ENCODE measurements at regions not wholly inside any gene's neighbourhood (a gene's known extent, or its start where the extent isn't known, plus 50 kb on each side); places are given as distances from the start of the nearest gene placed in this dataset.

- no TSS peak for BruUV-seq (replicated peaks)
- Histone ChIP-seq H4K20me1 (ENCODE audit: control insufficient read depth, insufficient read depth) (no peaks in the 10 kb centered on the region), H3K27ac (ENCODE audit: control insufficient read depth, insufficient read depth) (no peak overlapping the region), H3K4me1 (ENCODE audit: control insufficient read depth, insufficient read depth, low read length) (no peaks in the 10 kb centered on the region), H3K4me2 (ENCODE audit: control insufficient read depth, insufficient read depth) (no peak overlapping the region), H3K36me3 (ENCODE audit: control insufficient read depth in 2 of 2, insufficient read depth in 2 of 2, low read length in 1 of 2) (no peaks in the 10 kb centered on the region), H3K4me3 (no peak overlapping the region), H3K9me3 (replicated peaks; ENCODE audit: control insufficient read depth, insufficient read depth, low read length) (no peaks in the 10 kb centered on the region), H3K27me3 (replicated peaks in 1 of 2; ENCODE audit: control insufficient read depth in 2 of 2, insufficient read depth in 2 of 2, low read length in 1 of 2) (no peaks in the 10 kb centered on the region), H3K9ac (ENCODE audit: control insufficient read depth, insufficient read depth, low read length) (no peak overlapping the region), H3K79me2 (ENCODE audit: control insufficient read depth, insufficient read depth, low read length) (no peaks in the 10 kb centered on the region), H2AFZ (ENCODE audit: control insufficient read depth, low read depth, low read length) (no peak overlapping the region)
- ChIA-PET SMC1A (ENCODE audit: uncharacterized antibody, unreplicated experiment) (no interaction called here), RAD21 (ENCODE audit: unreplicated experiment) (no interaction called here), CTCF (no interaction called here), POLR2A (no interaction called here)
- DNase-seq (ENCODE audit: low read depth, low spot score) (no peak), ATAC-seq (no peak), FAIRE-seq (no peak)
- in situ Hi-C loops (cut with MboI) (no loop called here), intact Hi-C loops (cut with micrococcal nuclease; ENCODE audit: unreplicated experiment) (no loop called here)
- 27% methylated on average over 1 of the region's 1 CpG for WGBS (ENCODE audit: insufficient coverage, insufficient replicate concordance, low lambda C conversion rate, missing lambda C conversion rate)
- TF ChIP-seq DPF2 (IDR thresholded peaks at IDR 0.05) (no peak), HDAC6 (IDR thresholded peaks at IDR 0.05; ENCODE audit: unreplicated experiment) (no peak), RELB (IDR thresholded peaks at IDR 0.05; ENCODE audit: low read depth) (no peak), RB1 (IDR thresholded peaks at IDR 0.05; ENCODE audit: borderline replicate concordance) (no peak), HSF1 (IDR thresholded peaks at IDR 0.05; ENCODE audit: low read depth, low read length) (no peak), MTA3 (IDR thresholded peaks at IDR 0.05; ENCODE audit: borderline replicate concordance, low read length) (no peak), SUZ12 (IDR thresholded peaks at IDR 0.05; ENCODE audit: unreplicated experiment) (no peak), NBN (IDR thresholded peaks at IDR 0.05) (no peak), JUND (IDR thresholded peaks at IDR 0.05; ENCODE audit: low read depth, low read length) (no peak), SREBF1 (IDR thresholded peaks at IDR 0.05; ENCODE audit: low read length) (no peak)
- TF ChIP-seq, protein P1, sequence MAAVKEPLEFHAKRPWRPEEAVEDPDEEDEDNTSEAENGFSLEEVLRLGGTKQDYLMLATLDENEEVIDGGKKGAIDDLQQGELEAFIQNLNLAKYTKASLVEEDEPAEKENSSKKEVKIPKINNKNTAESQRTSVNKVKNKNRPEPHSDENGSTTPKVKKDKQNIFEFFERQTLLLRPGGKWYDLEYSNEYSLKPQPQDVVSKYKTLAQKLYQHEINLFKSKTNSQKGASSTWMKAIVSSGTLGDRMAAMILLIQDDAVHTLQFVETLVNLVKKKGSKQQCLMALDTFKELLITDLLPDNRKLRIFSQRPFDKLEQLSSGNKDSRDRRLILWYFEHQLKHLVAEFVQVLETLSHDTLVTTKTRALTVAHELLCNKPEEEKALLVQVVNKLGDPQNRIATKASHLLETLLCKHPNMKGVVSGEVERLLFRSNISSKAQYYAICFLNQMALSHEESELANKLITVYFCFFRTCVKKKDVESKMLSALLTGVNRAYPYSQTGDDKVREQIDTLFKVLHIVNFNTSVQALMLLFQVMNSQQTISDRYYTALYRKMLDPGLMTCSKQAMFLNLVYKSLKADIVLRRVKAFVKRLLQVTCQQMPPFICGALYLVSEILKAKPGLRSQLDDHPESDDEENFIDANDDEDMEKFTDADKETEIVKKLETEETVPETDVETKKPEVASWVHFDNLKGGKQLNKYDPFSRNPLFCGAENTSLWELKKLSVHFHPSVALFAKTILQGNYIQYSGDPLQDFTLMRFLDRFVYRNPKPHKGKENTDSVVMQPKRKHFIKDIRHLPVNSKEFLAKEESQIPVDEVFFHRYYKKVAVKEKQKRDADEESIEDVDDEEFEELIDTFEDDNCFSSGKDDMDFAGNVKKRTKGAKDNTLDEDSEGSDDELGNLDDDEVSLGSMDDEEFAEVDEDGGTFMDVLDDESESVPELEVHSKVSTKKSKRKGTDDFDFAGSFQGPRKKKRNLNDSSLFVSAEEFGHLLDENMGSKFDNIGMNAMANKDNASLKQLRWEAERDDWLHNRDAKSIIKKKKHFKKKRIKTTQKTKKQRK (IDR thresholded peaks at IDR 0.05; ENCODE audit: low read depth, low read length) = no peak
- TF ChIP-seq, protein P2, sequence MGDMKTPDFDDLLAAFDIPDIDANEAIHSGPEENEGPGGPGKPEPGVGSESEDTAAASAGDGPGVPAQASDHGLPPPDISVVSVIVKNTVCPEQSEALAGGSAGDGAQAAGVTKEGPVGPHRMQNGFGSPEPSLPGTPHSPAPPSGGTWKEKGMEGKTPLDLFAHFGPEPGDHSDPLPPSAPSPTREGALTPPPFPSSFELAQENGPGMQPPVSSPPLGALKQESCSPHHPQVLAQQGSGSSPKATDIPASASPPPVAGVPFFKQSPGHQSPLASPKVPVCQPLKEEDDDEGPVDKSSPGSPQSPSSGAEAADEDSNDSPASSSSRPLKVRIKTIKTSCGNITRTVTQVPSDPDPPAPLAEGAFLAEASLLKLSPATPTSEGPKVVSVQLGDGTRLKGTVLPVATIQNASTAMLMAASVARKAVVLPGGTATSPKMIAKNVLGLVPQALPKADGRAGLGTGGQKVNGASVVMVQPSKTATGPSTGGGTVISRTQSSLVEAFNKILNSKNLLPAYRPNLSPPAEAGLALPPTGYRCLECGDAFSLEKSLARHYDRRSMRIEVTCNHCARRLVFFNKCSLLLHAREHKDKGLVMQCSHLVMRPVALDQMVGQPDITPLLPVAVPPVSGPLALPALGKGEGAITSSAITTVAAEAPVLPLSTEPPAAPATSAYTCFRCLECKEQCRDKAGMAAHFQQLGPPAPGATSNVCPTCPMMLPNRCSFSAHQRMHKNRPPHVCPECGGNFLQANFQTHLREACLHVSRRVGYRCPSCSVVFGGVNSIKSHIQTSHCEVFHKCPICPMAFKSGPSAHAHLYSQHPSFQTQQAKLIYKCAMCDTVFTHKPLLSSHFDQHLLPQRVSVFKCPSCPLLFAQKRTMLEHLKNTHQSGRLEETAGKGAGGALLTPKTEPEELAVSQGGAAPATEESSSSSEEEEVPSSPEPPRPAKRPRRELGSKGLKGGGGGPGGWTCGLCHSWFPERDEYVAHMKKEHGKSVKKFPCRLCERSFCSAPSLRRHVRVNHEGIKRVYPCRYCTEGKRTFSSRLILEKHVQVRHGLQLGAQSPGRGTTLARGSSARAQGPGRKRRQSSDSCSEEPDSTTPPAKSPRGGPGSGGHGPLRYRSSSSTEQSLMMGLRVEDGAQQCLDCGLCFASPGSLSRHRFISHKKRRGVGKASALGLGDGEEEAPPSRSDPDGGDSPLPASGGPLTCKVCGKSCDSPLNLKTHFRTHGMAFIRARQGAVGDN (IDR thresholded peaks at IDR 0.05) = no peak
- TF ChIP-seq, protein P3, sequence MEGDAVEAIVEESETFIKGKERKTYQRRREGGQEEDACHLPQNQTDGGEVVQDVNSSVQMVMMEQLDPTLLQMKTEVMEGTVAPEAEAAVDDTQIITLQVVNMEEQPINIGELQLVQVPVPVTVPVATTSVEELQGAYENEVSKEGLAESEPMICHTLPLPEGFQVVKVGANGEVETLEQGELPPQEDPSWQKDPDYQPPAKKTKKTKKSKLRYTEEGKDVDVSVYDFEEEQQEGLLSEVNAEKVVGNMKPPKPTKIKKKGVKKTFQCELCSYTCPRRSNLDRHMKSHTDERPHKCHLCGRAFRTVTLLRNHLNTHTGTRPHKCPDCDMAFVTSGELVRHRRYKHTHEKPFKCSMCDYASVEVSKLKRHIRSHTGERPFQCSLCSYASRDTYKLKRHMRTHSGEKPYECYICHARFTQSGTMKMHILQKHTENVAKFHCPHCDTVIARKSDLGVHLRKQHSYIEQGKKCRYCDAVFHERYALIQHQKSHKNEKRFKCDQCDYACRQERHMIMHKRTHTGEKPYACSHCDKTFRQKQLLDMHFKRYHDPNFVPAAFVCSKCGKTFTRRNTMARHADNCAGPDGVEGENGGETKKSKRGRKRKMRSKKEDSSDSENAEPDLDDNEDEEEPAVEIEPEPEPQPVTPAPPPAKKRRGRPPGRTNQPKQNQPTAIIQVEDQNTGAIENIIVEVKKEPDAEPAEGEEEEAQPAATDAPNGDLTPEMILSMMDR (IDR thresholded peaks at IDR 0.05 in 2 of 3, conservative IDR thresholded peaks at IDR 0.05 in 1 of 3; ENCODE audit: control insufficient read depth in 2 of 3, extremely low read depth in 1 of 3, insufficient read depth in 1 of 3, low read depth in 3 of 3, low read length in 3 of 3) = no peak
Measured at GRCh38 chr1:193681422-193681821, 495.0 kb upstream of the B3GALT2 start.
